Testis (tissue), 2 donors: ENCODE measurements at regions not wholly inside any gene's neighbourhood (a gene's known extent, or its start where the extent isn't known, plus 50 kb on each side); places are given as distances from the start of the nearest gene placed in this dataset.

Source experiments
- CTCF ChIP-seq, 3 experiments: fragments of 450-650 bp in 2 of 3; fragments of 200-600 bp in 1 of 3; sonication (generic) in 1 of 3; IDR thresholded peaks; one replicate each; pipeline ENCODE4 v1.5.1; 2016 to 2019; ENCODE audit warnings: antibody characterized with exemption in 3 of 3, mild to moderate bottlenecking in 2 of 3, moderate library complexity in 1 of 3
- POLR2A ChIP-seq: fragments of 450-650 bp; IDR thresholded peaks from one replicate; pipeline ENCODE4 v1.6.1; 2017; ENCODE audit warnings: antibody characterized with exemption, mild to moderate bottlenecking, moderate library complexity

GRCh38 chr2:37780387-37780676 is 108.9 kb upstream of the CDC42EP3 start:
- TF ChIP-seq POLR2A (no peak), CTCF (IDR thresholded peaks at IDR 0.05) (no peak)
